ENCODE measurements at regions not wholly inside any gene's neighbourhood (a gene's known extent, or its start where the extent isn't known, plus 50 kb on each side); places are given as distances from the start of the nearest gene placed in this dataset.

- WGBS, 2 donors = 73 to 79% methylated on average over 2 to 3 of the region's 5 CpGs
Measured at GRCh38 chr5:117013280-117013877, 438.8 kb upstream of the SEMA6A start.

GRCh38 chr5:117010574-117010973 is 436.0 kb upstream of the SEMA6A start:
- intact Hi-C loops (cut with DNase I) = no loop called here
- TF ChIP-seq CTCF (IDR thresholded peaks at IDR 0.05) (no peak), POLR2A (IDR thresholded peaks at IDR 0.05) (no peak)
- H3K9me3 ChIP-seq = no peaks in the 10 kb centered on the region
- DNase-seq = no peak
- 88 to 89% methylated on average over 2 of the region's 2 CpGs for WGBS, 2 donors
- H3K36me3 ChIP-seq = no peaks in the 10 kb centered on the region
- no peak overlapping the region for H3K27ac ChIP-seq
- no peaks in the 10 kb centered on the region for H3K27me3 ChIP-seq
- no peaks in the 10 kb centered on the region for H3K4me1 ChIP-seq
- no peak overlapping the region for H3K4me3 ChIP-seq

More at GRCh38 chr5:117013280-117013877, 438.8 kb upstream of the SEMA6A start:
- intact Hi-C loops (cut with DNase I) = no loop called here
- H3K4me1 ChIP-seq = no peaks in the 10 kb centered on the region
- H3K27ac ChIP-seq = no peak overlapping the region
- TF ChIP-seq CTCF (IDR thresholded peaks at IDR 0.05) = no peak
- no peak for TF ChIP-seq POLR2A (IDR thresholded peaks at IDR 0.05)
- no peaks in the 10 kb centered on the region for H3K27me3 ChIP-seq
- no peaks in the 10 kb centered on the region for H3K9me3 ChIP-seq
- no peak for DNase-seq
- no peaks in the 10 kb centered on the region for H3K36me3 ChIP-seq
- H3K4me3 ChIP-seq = no peak overlapping the region

- intact Hi-C loops (cut with DNase I) = no loop called here
- TF ChIP-seq CTCF (IDR thresholded peaks at IDR 0.05) (no peak), POLR2A (IDR thresholded peaks at IDR 0.05) (no peak)
- Histone ChIP-seq H3K27ac (no peak overlapping the region), H3K4me1 (no peaks in the 10 kb centered on the region), H3K4me3 (no peak overlapping the region), H3K27me3 (no peaks in the 10 kb centered on the region), H3K9me3 (no peaks in the 10 kb centered on the region), H3K36me3 (no peaks in the 10 kb centered on the region)
- 80 to 88% methylated on average over 5 to 13 of the region's 13 CpGs for WGBS, 2 donors
- DNase-seq = no peak
Measured at GRCh38 chr5:116998024-116998423, 423.4 kb upstream of the SEMA6A start.

GRCh38 chr5:116992681-116993080 is 418.1 kb upstream of the SEMA6A start:
- H3K4me1 ChIP-seq = no peaks in the 10 kb centered on the region
- intact Hi-C loops (cut with DNase I) = no loop called here
- DNase-seq = no peak
- TF ChIP-seq CTCF (IDR thresholded peaks at IDR 0.05) (no peak), POLR2A (IDR thresholded peaks at IDR 0.05) (no peak)
- no peak overlapping the region for H3K4me3 ChIP-seq
- no peaks in the 10 kb centered on the region for H3K36me3 ChIP-seq
- H3K27ac ChIP-seq = no peak overlapping the region
- no peaks in the 10 kb centered on the region for H3K27me3 ChIP-seq
- 66 to 73% methylated on average over 2 of the region's 2 CpGs for WGBS, 2 donors
- no peaks in the 10 kb centered on the region for H3K9me3 ChIP-seq

- H3K36me3 ChIP-seq = no peaks in the 10 kb centered on the region
- H3K27me3 ChIP-seq = no peaks in the 10 kb centered on the region
- no peaks in the 10 kb centered on the region for H3K4me1 ChIP-seq
- intact Hi-C loops (cut with DNase I) = no loop called here
- H3K9me3 ChIP-seq = no peaks in the 10 kb centered on the region
- H3K27ac ChIP-seq = no peak overlapping the region
- DNase-seq = no peak
- no peak for TF ChIP-seq POLR2A (IDR thresholded peaks at IDR 0.05)
- TF ChIP-seq CTCF (IDR thresholded peaks at IDR 0.05) = no peak
- WGBS, 2 donors = 78 to 81% methylated on average over 3 of the region's 3 CpGs
- H3K4me3 ChIP-seq = no peak overlapping the region
Measured at GRCh38 chr5:116989995-116990394, 415.4 kb upstream of the SEMA6A start.
